SU-DHL-6 (cell line): ENCODE measurements at regions not wholly inside any gene's neighbourhood (a gene's known extent, or its start where the extent isn't known, plus 50 kb on each side); places are given as distances from the start of the nearest gene placed in this dataset.

Source experiments
- CTCF ChIP-seq: fragments of 200-600 bp; sonication (generic); IDR thresholded peaks from one replicate; pipeline ENCODE4 v1.5.1; 2017; ENCODE audit warnings: antibody characterized with exemption, mild to moderate bottlenecking, low read length, moderate library complexity; ENCODE audit not compliant: insufficient read depth, poor library complexity, severe bottlenecking
- EZH2phosphoT487 ChIP-seq: fragments of 200-600 bp; sonication (generic), shearing (Covaris generic); conservative IDR thresholded peaks from 2 replicates; pipeline ENCODE4 v1.6.1; 2018; ENCODE audit warnings: mild to moderate bottlenecking, antibody characterized with exemption, low read length, moderate library complexity, mixed read lengths

- TF ChIP-seq CTCF, result no peak
- TF ChIP-seq EZH2phosphoT487, result no peak
Measured at GRCh38 chr3:193767353-193768069, 174.5 kb downstream of the OPA1 start.
